IPS DF 6.9 (cell line): ENCODE measurements at regions not wholly inside any gene's neighbourhood (a gene's known extent, or its start where the extent isn't known, plus 50 kb on each side); places are given as distances from the start of the nearest gene placed in this dataset.

Experiments used
- DNase-seq: peaks from one replicate; pipeline ENCODE4 v3.0.0-alpha.2; 2013; ENCODE audit warnings: low read depth, low spot score
- H3K27ac ChIP-seq: one replicate; pipeline ENCODE4 v1.5.1; 2013; ENCODE audit warnings: low read length, control low read depth
- H3K27me3 ChIP-seq: 2 replicates; pipeline ENCODE4 v1.6.1; 2013; ENCODE audit warnings: mild to moderate bottlenecking, low read length; ENCODE audit not compliant: control insufficient read depth, insufficient read depth
- H3K36me3 ChIP-seq: 2 replicates; pipeline ENCODE4 v1.6.1; 2013; ENCODE audit warnings: low read length; ENCODE audit not compliant: control insufficient read depth, insufficient read depth
- H3K4me1 ChIP-seq: 2 replicates; pipeline ENCODE4 v1.6.1; 2013; ENCODE audit warnings: low read length; ENCODE audit not compliant: control insufficient read depth, insufficient read depth
- H3K4me3 ChIP-seq: 2 replicates; pipeline ENCODE4 v1.5.1; 2013; ENCODE audit warnings: mild to moderate bottlenecking, low read length
- H3K9me3 ChIP-seq: 2 replicates; pipeline ENCODE4 v1.6.1; 2013; ENCODE audit warnings: low read length, inconsistent platforms; ENCODE audit not compliant: control insufficient read depth, insufficient read depth
- WGBS: extraction: QIAGEN DNeasy Blood & Tissue Kit; methylation state at CpG from one replicate; pipeline ENCODE4 v1.1.7; 2013; ENCODE audit warnings: mixed read lengths, missing lambda C conversion rate; ENCODE audit not compliant: insufficient read length, insufficient coverage; 5-methylcytosine and 5-hydroxymethylcytosine counted together

GRCh38 chr2:237227592-237228280 lies 142.0 kb downstream of the COPS8 start:
- DNase-seq = no peak
- Histone ChIP-seq H3K4me1 (peaks cover 1% of the 10 kb centered on the region; the same call in 1 of the 2 replicates), H3K9me3 (no peaks in the 10 kb centered on the region), H3K4me3 (no peak overlapping the region), H3K27me3 (no peaks in the 10 kb centered on the region), H3K36me3 (no peaks in the 10 kb centered on the region), H3K27ac (no peak overlapping the region)
- WGBS = no CpG with 5 or more reads among the region's 7 CpGs

- no peaks in the 10 kb centered on the region for H3K27me3 ChIP-seq
- no peak overlapping the region for H3K4me3 ChIP-seq
- WGBS = no CpG with 5 or more reads among the region's 4 CpGs
- no peak overlapping the region for H3K27ac ChIP-seq
- DNase-seq = no peak
- H3K9me3 ChIP-seq = no peaks in the 10 kb centered on the region
- H3K36me3 ChIP-seq = no peaks in the 10 kb centered on the region
- no peaks in the 10 kb centered on the region for H3K4me1 ChIP-seq
Observed at GRCh38 chr2:237228281-237228625, 142.6 kb downstream of the COPS8 start.

GRCh38 chr2:237229905-237230304 lies 144.2 kb downstream of the COPS8 start:
- Histone ChIP-seq H3K27me3 (no peaks in the 10 kb centered on the region), H3K4me3 (no peak overlapping the region), H3K9me3 (no peaks in the 10 kb centered on the region), H3K27ac (no peak overlapping the region), H3K36me3 (no peaks in the 10 kb centered on the region), H3K4me1 (no peaks in the 10 kb centered on the region)
- WGBS = no CpG with 5 or more reads among the region's 2 CpGs
- DNase-seq = no peak

- no peaks in the 10 kb centered on the region for H3K27me3 ChIP-seq
- H3K27ac ChIP-seq = no peak overlapping the region
- no peak for DNase-seq
- no peak overlapping the region for H3K4me3 ChIP-seq
- WGBS = no CpG with 5 or more reads among the region's 3 CpGs
- H3K4me1 ChIP-seq = no peaks in the 10 kb centered on the region
- no peaks in the 10 kb centered on the region for H3K9me3 ChIP-seq
- no peaks in the 10 kb centered on the region for H3K36me3 ChIP-seq
Observed at GRCh38 chr2:237230355-237230754, 144.7 kb downstream of the COPS8 start.

- H3K27ac ChIP-seq = no peak overlapping the region
- no peaks in the 10 kb centered on the region for H3K27me3 ChIP-seq
- no peak for DNase-seq
- no peaks in the 10 kb centered on the region for H3K4me1 ChIP-seq
- no peaks in the 10 kb centered on the region for H3K36me3 ChIP-seq
- H3K4me3 ChIP-seq = no peak overlapping the region
- no peaks in the 10 kb centered on the region for H3K9me3 ChIP-seq
- no CpG with 5 or more reads among the region's 9 CpGs for WGBS
Observed at GRCh38 chr2:237231593-237231992, 145.9 kb downstream of the COPS8 start.

GRCh38 chr2:237232166-237232565 lies 146.5 kb downstream of the COPS8 start:
- no peak for DNase-seq
- H3K27me3 ChIP-seq = no peaks in the 10 kb centered on the region
- no peaks in the 10 kb centered on the region for H3K4me1 ChIP-seq
- H3K4me3 ChIP-seq = no peak overlapping the region
- H3K9me3 ChIP-seq = no peaks in the 10 kb centered on the region
- no peaks in the 10 kb centered on the region for H3K36me3 ChIP-seq
- H3K27ac ChIP-seq = no peak overlapping the region

- Histone ChIP-seq H3K4me1 (no peaks in the 10 kb centered on the region), H3K36me3 (no peaks in the 10 kb centered on the region), H3K9me3 (no peaks in the 10 kb centered on the region), H3K4me3 (no peak overlapping the region), H3K27me3 (no peaks in the 10 kb centered on the region), H3K27ac (no peak overlapping the region)
- WGBS = no CpG with 5 or more reads among the region's 2 CpGs
- DNase-seq = no peak
Observed at GRCh38 chr2:237234268-237234667, 148.6 kb downstream of the COPS8 start.

- WGBS = no CpG with 5 or more reads among the region's 6 CpGs
- DNase-seq = no peak
- no peaks in the 10 kb centered on the region for H3K9me3 ChIP-seq
- H3K4me1 ChIP-seq = no peaks in the 10 kb centered on the region
- H3K36me3 ChIP-seq = no peaks in the 10 kb centered on the region
- no peak overlapping the region for H3K27ac ChIP-seq
- H3K4me3 ChIP-seq = no peak overlapping the region
- H3K27me3 ChIP-seq = no peaks in the 10 kb centered on the region
Observed at GRCh38 chr2:237235383-237236095, 149.8 kb downstream of the COPS8 start.

- Histone ChIP-seq H3K27me3 (no peaks in the 10 kb centered on the region), H3K27ac (no peak overlapping the region), H3K4me1 (no peaks in the 10 kb centered on the region), H3K4me3 (no peak overlapping the region), H3K36me3 (no peaks in the 10 kb centered on the region), H3K9me3 (no peaks in the 10 kb centered on the region)
- DNase-seq = no peak
- no CpG with 5 or more reads among the region's 2 CpGs for WGBS
Observed at GRCh38 chr2:237236188-237236587, 150.5 kb downstream of the COPS8 start.

- no peak overlapping the region for H3K4me3 ChIP-seq
- no peaks in the 10 kb centered on the region for H3K36me3 ChIP-seq
- no peak for DNase-seq
- no peaks in the 10 kb centered on the region; the same call in 1 of the 2 replicates for H3K9me3 ChIP-seq
- no peak overlapping the region for H3K27ac ChIP-seq
- no peaks in the 10 kb centered on the region for H3K4me1 ChIP-seq
- no peaks in the 10 kb centered on the region for H3K27me3 ChIP-seq
- no CpG with 5 or more reads among the region's 3 CpGs for WGBS
Observed at GRCh38 chr2:237238249-237238648, 152.6 kb downstream of the COPS8 start.

- H3K9me3 ChIP-seq = no peaks in the 10 kb centered on the region; the same call in 1 of the 2 replicates
- WGBS = no CpG with 5 or more reads among the region's 5 CpGs
Observed at GRCh38 chr2:237240252-237240651, 154.6 kb downstream of the COPS8 start.

More at GRCh38 chr2:237240252-237240651, 154.6 kb downstream of the COPS8 start:
- Histone ChIP-seq H3K4me3 (no peak overlapping the region), H3K36me3 (no peaks in the 10 kb centered on the region), H3K27ac (no peak overlapping the region), H3K27me3 (no peaks in the 10 kb centered on the region), H3K4me1 (no peaks in the 10 kb centered on the region)
- DNase-seq = no peak
